Prostate gland (tissue), 2 donors: ENCODE measurements at regions not wholly inside any gene's neighbourhood (a gene's known extent, or its start where the extent isn't known, plus 50 kb on each side); places are given as distances from the start of the nearest gene placed in this dataset.
"Not testable (repeated sequence)": the region's sequence is repeated elsewhere in the genome, so short reads cannot be mapped to it uniquely, and the experiment has no call there.

ENCODE experiments used
- POLR2A ChIP-seq: fragments of 450-650 bp; IDR thresholded peaks from one replicate; pipeline ENCODE4 v1.6.1; 2016; ENCODE audit warnings: antibody characterized with exemption, mild to moderate bottlenecking
- POLR2AphosphoS5 ChIP-seq: sonication (generic); formaldehyde crosslinking; IDR thresholded peaks from one replicate; pipeline ENCODE4 v1.6.1; 2017; ENCODE audit warnings: antibody characterized with exemption
- TF ChIP-seq, protein P1 (sequence below), 4 experiments: fragments of 200-600 bp in 2 of 4; fragments of 450-650 bp in 2 of 4; sonication (generic) in 2 of 4; IDR thresholded peaks; 1 replicate in 3 of 4; 2 replicates in 1 of 4; pipeline ENCODE4 v1.5.1; 2016 to 2019; ENCODE audit warnings: antibody characterized with exemption in 4 of 4, mild to moderate bottlenecking in 2 of 4, moderate library complexity in 2 of 4

DNA sequence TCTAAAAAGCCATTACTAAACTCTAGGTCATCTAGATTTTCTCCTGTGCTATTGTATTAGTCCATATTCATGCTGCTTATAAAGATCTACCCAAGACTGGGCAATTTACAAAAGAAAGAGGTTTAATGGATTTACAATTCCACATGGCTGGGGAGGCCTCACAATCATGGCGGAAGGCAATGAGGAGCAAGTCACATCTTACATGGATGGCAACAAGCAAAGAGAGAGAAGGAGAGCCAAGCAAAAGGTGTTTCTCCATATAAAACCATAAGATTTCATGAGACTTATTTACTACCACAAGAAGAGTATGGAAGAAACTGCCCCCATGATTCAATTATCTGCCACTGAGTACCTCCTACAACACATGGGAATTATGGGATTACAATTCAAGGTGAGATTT is 69.6 kb upstream of the CCDC6 start:
- TF ChIP-seq, protein P1, sequence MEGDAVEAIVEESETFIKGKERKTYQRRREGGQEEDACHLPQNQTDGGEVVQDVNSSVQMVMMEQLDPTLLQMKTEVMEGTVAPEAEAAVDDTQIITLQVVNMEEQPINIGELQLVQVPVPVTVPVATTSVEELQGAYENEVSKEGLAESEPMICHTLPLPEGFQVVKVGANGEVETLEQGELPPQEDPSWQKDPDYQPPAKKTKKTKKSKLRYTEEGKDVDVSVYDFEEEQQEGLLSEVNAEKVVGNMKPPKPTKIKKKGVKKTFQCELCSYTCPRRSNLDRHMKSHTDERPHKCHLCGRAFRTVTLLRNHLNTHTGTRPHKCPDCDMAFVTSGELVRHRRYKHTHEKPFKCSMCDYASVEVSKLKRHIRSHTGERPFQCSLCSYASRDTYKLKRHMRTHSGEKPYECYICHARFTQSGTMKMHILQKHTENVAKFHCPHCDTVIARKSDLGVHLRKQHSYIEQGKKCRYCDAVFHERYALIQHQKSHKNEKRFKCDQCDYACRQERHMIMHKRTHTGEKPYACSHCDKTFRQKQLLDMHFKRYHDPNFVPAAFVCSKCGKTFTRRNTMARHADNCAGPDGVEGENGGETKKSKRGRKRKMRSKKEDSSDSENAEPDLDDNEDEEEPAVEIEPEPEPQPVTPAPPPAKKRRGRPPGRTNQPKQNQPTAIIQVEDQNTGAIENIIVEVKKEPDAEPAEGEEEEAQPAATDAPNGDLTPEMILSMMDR (IDR thresholded peaks at IDR 0.05): not testable (repeated sequence)
- not testable (repeated sequence) for TF ChIP-seq POLR2A, POLR2AphosphoS5
